ENCODE measurements at regions not wholly inside any gene's neighbourhood (a gene's known extent, or its start where the extent isn't known, plus 50 kb on each side); places are given as distances from the start of the nearest gene placed in this dataset.

GRCh38 chr14:98964171-98964570 lies 307.8 kb downstream of the BCL11B start:
- no peak for TF ChIP-seq POLR2AphosphoS5 (IDR thresholded peaks at IDR 0.05; ENCODE audit: insufficient read depth, low read depth, low read length)
- no peak for TF ChIP-seq CTCF (IDR thresholded peaks at IDR 0.05; ENCODE audit: extremely low read depth in 1 of 2, insufficient read depth in 1 of 2, low read depth in 1 of 2, low read length in 2 of 2)
- no peak for TF ChIP-seq POLR2A (IDR thresholded peaks at IDR 0.05; ENCODE audit: low read depth, low read length)
- TF ChIP-seq EZH2 (IDR thresholded peaks at IDR 0.05; ENCODE audit: borderline replicate concordance, low read depth, low read length, severe bottlenecking): no peak
- no peak for TF ChIP-seq GATA2 (IDR thresholded peaks at IDR 0.05; ENCODE audit: insufficient read depth, insufficient read length, low read depth, low read length)
- TF ChIP-seq MYC (IDR thresholded peaks at IDR 0.05; ENCODE audit: low read depth, low read length): no peak
- TF ChIP-seq JUN (IDR thresholded peaks at IDR 0.05; ENCODE audit: borderline replicate concordance, insufficient read depth, insufficient read length, low read depth): no peak
